Lung microvascular endothelial cell (primary cell): ENCODE measurements at regions not wholly inside any gene's neighbourhood (a gene's known extent, or its start where the extent isn't known, plus 50 kb on each side); places are given as distances from the start of the nearest gene placed in this dataset.

Experiments
- DNase-seq, 2 donors: peaks; one replicate each; pipeline versions ENCODE4 v3.0.0 to v3.0.0-alpha.2; 2010; ENCODE audit warnings: low read depth in 2 of 2

DNA sequence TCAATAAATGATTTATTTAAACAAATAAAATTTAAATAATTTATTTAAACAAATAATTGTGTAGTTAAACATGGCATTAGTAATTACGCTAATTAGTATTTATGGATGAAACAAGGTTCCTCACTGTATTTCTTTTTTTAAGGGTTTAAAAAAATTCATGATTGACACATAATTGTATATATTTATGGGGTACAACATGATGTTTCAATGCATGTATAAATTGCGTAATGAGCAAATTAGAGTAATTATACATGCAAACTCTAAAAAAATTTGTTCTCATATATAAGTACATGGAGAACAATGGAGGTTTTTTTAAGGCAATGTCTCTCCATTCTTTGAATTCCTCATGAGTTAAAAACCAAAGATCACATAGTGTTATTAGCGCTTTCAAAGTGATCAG, 115.7 kb upstream of the KLF3 start:
- no peak for DNase-seq

DNA sequence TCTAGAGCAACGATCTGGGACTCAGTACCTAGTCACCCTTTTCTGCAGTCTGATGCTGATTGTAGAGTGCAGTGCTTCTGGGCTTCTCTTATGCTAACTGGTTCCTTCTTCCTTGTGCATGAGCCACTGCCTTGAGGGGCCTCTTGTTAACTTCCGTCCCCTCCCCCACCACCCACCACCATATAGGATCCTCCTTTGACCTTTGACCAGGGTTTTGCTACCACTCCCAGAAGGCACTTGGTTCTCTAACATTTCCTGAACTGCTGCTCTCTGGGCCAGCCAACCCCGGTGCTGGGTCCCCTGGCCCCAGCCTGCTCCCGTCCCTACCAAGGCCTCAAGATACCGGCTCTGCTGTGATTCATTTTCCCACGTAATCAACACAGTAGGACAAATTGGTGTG, 104.6 kb upstream of the KLF3 start:
- no peak for DNase-seq

DNA sequence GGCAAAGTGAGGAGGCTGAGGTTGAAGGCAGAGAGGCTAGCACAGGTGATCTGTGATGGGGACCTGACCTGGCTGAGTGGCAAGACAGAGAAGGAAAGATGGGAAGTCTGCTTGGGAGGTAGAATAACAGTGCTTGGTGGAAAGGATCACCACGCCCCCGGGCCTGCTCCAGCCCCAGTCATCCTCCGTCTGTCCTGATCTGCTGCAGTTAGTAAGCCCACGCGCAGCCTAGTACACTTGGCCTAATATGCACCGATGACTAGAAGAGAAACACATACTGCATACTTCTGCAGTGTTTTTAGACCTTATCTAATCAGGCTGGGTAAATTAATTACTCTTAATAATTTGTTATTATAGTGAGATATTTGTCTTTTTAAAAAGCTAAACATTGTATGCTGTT, 103.7 kb upstream of the KLF3 start:
- no peak for DNase-seq

DNA sequence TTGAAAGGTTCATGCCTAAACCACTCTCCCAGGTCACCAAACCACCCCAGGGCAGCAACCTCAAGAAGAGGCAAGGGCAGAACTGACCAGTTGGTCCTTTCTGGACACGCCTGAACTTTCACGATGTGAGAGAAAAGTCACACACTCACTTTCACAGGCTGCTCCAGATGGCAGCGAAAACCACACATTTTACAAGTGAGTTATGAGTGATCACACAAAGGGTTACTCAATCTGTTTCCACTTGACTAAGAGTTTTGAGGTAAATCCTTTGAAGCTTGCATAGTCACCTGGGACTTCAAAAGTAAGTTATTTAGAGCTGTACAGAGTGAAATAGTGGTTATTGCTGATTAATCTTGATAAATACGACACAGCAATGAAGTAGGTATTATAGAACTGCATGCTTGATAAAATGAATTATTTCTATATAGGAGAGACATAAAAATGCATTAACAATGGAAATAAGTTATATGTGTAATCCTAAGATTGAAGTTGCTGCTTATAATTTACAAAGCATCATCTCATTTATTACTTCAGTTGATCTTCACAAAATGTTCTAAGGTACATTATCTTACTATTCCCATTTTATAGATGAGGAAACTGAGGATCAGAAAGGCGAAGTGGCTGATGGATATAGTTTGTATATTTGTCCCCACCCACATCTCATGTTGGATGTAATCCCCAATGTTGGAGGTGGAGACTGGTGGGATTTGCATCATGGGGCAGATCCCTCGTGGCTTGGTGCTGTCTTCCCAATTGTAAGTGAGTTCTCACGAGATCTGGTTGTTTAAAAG, 103.0 kb upstream of the KLF3 start:
- DNase-seq: no peak

DNA sequence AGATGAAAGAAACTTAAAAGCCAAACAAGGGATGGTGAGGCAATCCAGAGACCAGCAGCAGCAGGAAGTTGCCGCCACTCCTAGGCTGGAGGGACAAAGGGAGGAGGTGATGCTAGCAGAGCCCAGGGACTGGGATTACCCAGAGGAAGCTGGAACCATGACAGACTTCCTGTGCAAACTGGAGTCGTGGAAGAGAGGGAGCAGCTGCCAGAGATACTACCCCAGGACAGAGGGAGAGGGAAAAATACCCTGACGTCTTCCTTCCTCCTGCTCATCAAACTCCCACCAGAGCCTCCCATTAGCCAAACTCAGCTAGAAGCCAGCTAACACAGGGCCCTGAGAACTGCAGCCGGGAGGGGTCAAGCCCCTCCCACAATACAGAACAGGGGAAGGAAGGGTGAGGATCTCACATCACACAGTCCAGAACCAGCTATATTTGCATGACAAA, 101.2 kb upstream of the KLF3 start:
- DNase-seq: peak; percentile 73 to 93

DNA sequence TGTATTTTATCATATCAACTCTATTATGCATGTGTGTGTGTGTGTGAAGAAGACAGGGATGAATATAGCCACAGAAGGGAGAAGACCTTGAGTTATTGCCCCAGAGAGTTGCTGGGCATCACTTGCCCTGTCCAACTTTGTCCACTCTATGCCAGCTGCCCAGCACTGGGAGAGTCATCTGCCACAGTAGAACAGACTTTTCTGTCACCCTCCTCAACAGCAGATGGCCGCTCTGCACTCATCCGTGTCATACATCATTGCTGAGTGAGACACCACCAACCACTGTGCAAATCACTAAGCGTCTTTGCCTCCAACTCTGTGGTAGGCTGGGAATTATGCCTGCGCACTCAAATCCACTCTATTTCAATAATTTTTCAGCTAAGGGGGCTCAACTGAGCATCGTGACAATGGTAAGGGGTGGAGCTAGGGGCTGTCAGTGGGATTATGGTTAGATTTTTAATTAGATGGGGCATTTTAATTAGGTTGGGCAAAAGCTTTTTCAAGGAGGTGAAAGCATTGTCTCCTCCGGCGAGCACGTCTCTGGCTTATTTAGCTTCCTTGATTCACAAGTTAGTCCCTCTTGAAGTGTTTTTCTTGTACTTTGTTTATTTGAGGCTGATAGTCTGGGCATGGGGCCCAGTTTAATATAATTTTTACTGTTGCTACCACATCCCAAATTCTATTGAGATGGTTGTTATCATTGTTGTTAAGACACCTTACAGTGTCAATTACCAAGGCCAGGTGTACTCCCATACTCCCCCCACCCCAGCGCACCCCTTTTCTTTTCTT, 100.1 kb upstream of the KLF3 start:
- DNase-seq: no peak

DNA sequence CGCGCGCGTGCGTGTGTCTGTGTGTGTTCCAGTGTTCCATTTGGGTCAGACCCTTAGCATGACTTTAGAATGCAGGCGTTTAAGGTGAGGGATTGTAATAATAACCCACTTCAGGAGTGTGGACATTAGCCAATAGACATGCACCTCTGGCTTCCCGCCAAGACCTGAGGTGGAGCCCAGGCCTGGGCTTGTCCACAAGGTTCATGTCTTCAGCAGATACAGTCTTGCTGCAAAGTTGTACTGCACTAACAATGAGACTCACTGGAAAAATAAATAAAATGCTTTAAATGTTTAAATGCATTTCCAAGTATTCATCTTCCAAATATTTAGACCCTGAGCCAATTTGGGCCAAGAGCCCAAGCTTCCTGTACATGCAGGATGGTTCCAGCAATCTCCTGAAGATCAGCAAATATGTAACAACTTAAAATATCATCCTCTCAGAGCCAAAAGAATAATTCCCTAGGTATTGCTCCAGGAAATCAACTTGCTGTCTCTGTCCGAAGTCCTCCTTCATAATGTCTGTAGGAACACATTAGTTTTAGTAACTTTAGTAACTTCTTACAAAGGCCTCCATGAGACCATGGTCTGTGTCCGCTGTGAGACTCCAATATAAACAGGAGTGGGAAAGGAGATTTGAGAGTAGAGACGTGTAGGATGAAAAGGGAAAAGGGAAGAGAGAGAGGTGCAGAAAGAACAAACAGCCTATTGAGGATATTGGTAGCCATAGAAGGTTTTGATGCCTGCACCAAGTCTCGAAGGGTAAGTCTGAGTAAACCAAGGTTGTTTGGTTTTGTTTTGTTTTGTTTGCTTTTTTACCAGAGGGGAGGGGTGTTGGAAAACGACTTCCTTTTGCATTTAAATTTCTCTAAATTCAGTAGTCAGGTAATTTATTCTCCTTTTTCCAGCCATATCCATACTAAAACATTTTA, 98.5 kb upstream of the KLF3 start:
- peak; percentile 12 to 38 for DNase-seq

DNA sequence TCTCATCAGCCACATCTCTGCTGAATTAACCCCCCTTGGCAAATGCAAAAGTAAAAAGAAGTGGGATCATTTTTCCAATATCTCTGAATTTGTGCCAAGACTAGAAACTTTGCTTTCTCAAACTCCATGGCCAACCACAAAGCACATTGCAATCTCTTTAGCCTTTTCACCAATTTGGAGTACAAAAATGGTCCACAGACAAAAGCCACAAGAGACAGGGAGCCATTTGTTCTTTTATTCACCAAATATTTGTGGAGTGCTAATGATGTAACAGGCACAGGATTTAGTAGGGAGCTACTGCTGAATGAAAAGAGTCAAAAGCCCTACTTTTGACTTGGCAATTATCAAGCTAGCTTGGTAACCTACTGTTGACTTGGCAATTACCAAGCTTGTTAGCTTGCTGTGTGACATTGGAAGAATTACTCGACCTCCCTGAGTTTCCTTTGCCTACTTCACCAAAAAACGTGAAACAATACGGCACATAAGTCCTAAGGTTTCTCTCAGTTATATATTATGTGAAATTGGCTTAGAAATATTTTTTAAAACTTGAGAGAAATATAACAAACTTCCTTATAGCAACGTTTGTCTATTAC, 97.1 kb upstream of the KLF3 start:
- no peak for DNase-seq

DNA sequence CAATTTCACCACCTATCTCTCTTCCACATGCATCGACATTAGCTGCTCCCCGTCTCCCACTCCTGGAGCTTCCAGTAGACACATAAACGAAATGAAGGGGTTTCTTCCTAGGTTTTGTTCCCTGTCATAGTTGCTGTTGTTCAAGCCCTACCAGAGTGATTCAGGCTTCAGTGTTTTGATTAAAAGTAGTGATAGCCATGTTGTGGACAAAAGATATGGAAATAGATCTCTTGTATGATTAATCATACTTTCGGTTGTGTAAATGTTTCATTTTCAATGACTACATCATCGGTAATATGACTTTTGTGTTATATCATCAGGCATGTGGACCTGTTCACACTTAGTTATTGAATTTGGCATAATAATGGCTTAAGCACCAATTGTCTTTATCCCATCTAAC, 96.5 kb upstream of the KLF3 start:
- DNase-seq: no peak

DNA sequence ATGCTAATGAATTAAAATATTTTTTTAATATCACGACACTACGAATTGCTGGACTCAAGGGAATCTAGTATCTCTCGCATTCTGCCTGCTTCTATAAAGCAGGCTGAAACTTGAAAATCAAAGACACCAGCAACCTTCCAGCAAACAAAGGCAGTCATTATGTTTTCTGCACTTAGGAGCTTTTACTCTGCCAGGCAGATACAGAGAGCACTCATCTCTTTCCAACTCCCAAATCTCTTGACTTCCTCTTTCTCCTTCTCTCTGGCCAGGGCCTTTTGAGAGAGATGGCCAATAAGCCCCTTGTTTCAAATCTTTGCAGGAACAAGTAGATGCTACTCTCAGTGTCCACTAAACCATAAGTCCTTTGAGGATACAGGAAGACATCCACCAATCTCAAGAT, 95.2 kb upstream of the KLF3 start:
- DNase-seq: no peak

DNA sequence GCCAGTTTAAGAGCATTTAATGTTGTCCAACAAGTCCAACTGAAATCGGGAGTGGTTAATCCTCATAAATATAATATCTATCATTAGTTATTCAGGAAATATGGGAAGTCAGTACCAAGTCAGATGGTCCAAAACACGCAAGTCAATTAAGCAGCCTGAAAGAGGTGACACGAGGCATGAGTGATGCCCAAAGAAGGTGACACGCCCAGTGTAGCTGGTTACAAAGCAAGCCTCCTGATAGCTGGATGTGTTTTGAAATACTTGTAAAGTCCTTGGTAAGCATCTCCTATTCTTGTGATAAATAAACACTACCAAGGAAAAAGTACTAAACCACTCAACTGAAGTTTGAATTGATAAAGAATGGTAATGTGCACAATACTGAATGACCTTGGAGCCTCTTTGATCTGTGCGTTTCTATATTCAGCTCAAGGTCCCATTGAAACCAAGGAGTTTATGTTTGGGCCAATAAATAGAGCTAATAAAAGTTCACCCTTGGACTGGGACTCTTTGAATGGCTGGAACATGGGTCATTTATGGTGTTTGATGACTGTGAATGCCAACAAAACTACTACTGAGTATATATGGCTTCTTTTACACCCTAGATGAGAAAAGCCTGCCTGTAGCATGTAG, 93.2 kb upstream of the KLF3 start:
- DNase-seq: no peak

DNA sequence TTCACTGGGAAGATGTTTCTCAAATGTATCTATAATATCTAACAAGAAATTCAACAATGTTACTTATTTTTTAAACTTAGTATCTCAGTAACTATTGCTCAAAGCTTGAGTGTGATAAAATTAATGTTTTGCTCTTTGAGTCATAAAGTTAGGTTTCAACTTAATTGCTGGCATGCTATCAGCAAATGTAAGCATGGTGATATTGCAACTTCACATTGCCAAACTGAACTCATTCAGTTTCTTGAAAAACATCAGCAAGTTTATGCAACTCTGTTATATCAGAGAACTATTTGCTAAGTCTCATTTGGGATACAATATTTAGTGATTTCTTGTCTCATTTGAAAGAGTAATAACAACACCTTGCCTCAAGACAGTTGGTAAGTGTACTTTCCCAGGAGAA, 91.2 kb upstream of the KLF3 start:
- no peak for DNase-seq

DNA sequence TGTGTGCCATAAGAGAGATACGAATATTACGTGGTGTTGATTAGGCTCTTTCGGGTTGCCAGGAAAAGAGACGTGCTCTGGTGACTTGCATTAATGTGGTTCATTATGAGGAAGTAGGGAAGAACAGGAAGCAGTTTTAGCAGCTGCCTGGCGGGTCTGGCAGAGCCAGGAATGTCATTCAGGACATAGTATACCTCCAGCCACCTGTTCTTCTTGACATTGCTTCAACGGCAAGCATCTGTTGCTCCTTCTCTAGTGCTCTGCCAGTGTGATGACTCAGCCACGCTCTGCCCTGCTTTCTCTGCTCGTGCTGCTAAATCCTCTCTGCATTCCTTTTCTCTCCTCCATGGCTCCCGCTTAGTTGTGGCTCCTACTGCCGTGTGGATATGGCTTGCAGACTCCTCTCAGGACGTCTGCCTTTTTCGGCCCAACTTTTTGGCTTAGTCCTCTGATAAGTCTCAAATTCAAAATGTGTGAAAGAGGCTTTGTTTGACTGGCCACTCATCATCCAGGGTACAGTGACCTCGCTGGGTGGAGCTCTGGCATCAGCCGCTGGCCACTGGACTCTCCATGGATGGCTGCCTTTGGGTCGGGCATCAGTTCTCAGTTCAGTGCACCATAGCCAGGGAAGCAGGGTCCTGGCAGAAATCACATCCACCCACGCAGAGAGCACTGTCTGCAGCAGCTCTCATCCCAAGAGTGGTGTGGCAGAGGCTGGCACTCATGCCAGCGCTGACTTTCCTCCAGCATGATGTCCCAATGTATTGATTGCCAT, 89.3 kb upstream of the KLF3 start:
- DNase-seq: peak in 1 of 2 donors; percentile 25

DNA sequence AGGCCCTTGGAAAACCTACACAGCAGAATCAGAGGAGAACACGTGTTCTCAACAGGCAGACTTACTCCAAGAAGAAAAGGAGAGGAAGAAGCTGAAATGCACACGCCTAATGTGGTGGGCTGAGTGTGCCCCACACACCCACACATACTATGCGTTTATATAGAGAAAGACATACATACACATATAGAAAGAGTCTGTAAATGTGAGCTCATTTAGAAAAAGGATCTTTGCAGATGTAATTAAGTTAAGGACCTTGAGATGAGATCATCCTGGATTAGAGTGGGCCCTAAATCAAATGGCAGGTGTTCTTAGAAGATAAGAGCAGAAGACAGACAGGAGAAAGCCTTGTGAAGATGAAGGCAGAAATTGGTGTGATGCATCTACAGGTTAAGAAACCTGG, 87.2 kb upstream of the KLF3 start:
- no peak for DNase-seq

DNA sequence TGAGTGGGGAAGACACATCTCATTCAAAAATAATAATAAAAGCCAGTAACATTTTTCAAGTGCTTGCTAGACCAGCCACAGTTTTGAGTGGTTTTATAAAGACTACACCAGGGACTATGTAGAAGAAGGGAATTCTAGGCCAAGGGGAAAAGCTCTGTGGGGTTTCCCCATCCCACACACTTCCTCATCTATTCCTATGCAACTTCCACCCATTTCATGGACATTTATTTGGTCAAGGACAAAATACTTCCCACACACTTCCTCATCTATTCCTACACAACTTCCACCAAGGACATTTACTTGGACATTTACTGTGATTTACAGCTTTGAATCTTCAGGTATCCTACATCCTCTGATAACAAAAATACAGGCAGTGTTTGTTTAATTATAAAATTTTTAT, 86.5 kb upstream of the KLF3 start:
- DNase-seq: no peak

DNA sequence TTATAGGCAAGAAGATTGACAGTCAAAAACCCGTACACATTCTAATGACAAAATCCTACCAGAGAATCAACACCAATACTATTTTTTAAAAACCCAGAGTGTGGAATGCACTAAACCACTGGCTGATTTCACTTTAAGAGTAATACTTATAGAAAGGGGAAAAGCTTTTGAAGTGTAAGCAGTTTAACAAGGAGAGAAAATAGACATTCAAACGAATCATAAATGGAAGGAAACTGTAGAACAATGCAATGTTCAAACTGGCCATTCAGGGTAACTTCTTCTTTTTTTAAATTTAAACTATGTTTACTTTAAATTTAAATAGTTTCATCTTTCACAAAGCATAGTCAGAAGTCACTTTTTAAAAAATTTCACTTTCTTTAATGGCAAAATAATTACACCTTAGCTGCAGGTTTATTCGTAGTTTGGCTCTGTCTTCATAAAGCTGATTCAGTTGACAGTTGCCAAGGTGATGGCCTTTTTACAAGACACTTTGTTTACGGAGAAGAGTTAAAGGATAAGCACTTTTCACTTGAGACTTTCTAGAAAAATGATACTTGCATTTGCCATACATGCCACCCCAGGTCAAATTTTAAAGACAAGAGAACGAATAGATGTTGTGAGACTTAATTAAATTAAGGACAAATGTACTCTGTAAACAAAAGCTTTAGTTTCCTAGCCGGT, 82.4 kb upstream of the KLF3 start:
- no peak for DNase-seq

DNA sequence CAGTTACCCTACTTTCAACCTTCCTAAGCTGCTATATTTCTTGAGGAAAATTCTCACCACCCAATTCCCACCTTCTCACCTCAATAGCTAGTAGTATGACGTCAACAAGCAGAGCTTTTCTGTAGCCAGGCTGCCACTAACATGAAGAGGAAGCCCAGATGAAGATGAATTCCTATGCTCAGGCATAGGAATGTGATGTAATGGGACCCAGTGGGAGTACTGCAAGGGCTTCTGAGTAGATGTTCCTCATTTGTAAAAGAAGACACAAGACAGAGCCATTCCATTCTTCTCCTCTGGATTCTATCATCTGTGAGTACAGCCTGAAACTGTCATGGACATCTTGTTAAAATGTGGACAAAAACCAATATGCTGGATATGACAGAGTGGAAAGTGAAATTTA, 81.6 kb upstream of the KLF3 start:
- DNase-seq: no peak

DNA sequence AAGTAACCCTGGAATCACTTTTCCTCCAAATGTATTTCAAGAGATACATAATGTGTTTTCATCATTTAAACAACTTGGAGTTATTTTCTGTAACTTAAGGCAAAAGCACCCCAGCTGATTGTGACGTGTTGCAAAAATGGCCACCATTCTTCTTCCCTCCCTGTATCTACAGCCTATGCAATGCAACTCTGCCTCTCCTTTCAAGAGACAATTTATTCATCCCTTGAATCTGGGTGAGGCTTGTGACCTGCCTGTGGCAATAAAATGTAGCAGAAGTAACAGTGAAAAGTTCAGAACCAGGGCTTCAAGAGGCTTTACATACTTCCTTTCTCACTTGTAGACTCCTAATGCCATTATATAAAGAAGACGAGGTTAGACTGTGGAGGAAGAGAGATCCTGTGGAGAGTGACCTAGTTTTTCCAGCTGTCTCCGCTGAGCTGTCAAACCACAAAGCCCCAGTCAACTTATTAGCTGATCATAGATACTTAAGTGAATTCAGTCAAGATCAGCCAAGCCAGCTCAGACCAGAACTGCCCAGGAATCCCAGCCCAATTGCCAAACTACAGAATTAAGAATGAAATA, 81.0 kb upstream of the KLF3 start:
- no peak for DNase-seq

DNA sequence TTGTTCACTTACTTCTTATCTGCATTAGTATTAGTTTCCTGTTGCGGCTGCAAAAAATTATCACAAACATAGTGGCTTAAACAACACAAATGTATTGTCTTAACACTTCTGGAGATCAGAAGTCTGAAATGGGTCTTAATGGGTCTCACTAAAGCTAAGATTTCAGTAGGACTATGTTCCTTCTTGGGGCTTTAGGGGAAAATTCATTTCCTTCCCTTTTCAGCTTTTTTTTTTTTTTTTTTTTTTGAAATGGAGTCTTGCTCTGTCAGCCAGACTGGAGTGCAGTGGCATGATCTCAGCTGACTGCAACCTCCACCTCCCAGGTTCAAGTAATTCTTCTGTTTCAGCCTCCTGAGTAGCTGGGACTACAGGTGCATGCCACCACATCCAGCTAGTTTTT, 78.1 kb upstream of the KLF3 start:
- no peak for DNase-seq
